ENCODE measurements at regions not wholly inside any gene's neighbourhood (a gene's known extent, or its start where the extent isn't known, plus 50 kb on each side); places are given as distances from the start of the nearest gene placed in this dataset.

DNA sequence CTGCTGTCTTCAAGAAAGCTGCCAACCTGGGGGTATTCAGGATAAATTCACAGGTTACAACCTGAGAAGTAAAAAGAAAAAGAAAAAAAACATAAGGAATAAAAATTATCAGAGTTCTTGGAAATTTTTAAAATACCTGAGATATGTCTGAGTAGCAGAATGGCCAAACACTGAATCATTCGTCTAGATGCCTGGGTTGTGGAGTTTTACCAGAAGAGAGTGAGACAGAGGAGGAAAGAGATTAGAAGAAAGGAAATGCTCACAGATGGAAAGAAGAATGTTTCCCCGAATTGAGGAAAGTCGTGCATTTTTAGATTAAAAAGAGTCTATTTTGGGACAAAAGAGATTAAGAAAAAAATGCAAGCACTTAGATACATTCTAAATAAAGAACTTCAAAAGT, 1026.7 kb downstream of the TBC1D22A start:
- no peak for DNase-seq

DNA sequence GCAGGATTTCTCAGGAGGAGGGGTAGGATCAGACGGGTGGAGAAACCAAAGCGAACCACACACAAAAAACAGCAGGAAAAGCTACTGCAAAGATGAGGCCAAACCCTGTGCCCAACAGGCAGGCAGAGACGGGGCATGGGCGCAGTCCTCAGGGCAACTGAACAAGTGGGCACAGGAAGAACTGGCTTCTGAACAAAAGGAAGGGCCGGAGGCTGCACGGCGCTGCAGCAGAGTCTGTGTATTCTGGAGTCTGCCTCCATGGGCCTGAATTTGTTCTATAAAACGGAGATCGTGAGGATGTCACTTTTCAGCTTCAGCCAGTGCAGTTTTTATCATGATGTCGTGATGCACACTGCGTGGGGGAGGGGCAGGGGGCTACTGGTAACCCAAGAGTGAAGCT, 1026.0 kb downstream of the TBC1D22A start:
- peak; percentile 15 for DNase-seq

DNA sequence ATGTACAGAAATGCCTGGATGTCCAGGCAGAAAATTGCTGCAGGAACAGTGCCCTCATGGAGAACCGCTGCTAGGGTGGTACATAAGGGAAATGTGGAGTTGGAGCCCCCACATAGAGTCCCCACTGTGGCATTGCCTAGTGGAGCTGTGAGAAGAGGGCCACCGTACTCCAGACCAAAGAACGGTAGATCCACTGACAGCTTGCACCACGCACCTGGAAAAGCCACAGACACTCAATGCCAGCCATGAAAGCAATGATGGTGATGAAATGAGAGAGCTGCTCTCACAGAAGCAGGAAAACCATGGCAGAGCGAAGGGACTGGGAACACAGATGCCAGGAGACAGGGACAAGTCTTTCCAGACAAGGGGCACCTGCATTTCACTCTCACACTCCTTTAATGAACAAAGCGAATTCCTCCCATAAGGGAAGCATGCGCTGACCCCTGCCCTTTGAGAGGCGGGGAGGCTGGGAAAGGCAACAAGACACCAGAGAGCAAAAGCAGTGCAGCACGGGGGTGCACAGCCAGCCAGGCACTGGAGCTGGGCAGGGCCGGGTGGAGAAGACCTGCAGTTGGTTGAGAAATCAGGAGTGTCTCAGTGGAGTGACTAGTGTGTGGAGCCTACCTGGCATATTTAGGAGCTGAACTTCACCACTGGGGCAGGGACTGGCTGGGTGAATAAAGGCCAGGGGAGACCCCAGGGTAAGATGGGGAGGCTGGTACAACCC, 1025.2 kb downstream of the TBC1D22A start:
- DNase-seq, result peak; percentile 33

DNA sequence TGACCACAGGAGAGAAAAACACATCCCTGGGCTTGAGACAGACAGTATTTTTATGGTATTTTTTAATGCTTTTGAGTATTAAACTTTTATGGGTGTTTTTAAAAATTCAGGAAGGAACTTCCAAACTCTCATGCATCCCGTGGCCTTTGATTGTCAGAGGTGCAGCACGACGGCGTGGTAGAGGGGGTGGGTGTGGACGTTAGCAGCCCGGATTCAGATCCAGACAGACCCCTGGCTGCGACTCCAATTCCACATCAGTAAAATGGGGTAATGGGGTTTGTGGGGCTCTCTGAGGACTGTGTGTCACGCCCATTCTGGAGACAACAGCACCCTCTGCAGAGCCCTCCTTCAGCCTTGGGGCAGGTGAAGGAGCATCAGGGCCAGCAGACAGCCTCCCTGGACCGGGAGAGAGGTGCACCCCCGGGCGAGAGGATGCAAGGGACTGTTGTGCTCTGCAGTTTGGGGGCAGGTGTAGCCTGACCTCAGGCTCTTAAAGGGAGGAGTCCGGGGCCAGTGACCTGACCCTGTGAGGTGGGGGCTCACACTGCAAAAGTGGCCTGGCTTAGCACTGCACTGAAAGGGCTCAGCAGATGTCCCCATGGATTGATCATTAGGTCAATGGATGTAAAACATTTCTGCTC, 1024.3 kb downstream of the TBC1D22A start:
- DNase-seq, result peak; percentile 45

DNA sequence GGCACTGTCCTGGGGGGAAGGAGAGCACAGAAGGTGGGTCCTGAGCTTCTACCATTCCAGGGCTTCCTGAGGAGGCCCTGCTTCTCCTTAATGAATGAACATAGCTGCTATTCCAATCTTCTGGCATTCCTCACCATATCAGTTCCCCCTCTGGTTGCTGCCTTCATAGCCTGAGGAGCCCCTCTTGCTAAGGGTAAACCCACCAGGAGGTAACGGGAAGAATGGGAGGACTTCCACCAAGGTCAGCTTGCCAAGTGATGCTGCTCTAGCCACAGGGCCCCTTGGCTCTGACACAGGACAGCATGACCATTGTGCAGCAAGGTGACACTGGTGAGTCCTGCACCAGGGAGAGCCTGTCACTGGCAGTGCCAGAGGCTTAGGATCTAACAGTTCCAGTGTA, 1022.5 kb downstream of the TBC1D22A start:
- peak; percentile 30 for DNase-seq

DNA sequence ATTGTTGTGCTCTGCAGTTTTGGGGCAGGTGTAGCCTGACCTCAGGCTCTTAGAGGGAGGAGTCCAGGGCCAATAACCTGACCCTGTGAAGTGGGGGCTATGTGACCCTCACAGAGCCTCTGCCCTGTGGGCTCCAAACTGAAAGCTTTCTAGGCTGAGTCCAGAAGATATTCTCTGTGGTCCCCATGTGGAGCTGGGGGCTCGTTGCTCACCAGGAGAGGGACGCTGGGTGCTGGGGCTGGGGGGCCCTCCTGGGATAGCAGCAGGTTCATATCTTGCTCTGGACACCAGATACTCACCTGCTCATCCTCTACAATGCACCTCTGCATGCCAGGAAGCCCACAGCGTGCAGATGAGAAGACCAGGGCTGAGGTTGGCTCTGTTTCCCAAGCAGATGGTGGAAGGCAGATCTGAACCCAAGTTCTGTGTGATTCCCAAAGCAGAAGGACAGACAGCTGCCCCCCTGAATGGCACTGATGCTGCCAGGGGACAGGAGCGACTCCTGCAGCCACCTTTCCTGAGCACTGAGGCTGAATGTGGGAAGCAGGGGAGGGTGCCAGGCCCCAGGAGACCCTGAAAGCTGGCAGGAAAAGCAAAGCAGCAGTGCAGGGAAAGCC, 1022.0 kb downstream of the TBC1D22A start:
- DNase-seq, result peak; percentile 30

DNA sequence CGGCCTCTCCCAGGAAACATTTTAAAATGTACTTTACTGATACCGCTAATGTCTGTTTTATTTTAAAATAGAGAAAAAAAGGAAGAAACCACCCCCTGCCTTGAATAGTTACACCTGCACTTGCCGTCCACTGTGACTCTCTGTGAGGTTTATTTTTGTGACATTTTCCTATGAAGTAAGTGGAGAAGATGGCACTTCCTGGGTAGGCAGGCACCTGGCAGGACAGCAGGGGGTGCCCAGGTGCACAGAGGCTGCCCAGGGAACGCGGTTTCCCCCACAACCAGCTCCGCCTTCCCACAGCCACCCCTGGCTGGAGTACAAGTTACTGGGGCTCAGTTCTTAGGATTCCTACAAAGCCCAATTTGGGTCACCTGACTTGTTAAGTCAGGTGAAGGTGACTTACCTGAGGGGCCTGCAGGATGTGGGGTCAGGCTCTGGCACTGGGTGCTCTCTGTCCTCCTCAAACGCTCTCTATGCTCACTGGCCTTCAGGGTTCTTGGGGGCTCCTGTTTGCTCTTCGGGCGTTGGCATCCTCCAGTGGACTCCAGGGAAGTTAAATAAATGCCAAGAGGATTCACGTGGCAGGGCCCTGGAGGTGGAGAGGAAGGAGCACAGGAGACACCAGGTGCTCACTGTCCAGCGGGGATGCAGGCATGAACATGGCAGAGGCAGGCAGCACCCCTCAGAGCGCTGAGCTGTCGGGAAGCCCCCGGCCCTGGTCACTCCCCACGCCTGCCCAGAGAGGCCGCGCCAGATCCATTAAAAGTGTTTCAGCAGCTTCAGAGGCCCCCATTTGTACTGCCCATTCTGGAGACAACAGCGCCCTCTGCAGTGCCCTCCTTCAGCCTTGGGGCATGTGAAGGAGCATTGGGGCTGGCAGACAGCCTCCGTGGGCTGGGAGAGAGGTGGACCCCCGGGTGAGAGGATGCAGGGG, 1021.2 kb downstream of the TBC1D22A start:
- peak; percentile 42 for DNase-seq

DNA sequence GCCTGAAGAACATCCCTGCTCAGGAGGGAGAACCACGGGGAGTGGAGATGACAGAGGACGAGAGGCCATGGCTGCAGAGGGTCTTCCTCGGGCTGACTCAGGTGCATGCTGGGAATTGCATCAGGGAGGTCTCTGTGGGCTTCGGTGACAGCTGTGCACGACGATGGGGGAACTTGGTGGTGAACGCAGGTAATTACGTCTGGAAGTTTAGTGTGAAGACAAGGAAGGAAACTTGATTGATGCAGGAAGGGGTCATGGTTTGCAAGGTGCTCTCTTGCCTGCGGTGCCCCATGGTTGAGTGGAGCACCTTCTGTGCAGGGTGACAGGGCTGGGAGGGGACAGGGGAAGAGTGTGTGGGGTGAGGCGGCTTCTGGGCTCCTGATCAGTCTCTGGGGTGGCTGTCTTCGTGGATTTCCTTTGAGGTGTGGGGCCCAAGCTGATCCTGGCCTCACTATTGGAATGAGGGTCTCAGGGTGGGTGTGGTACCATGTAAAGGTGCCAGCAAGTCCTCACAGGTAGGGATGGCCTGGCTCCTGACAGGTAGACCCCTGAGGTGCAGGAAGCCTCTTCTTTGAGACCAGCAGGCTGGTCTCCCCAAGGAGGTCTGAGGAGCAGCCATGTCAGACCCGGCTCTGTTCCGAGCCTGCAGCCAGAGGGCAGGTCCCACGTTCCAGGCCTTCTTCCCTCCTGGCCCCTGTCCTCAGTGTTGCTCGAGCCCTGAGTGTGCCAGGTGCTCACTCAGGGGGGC, 1020.1 kb downstream of the TBC1D22A start:
- DNase-seq, result peak; percentile 26

DNA sequence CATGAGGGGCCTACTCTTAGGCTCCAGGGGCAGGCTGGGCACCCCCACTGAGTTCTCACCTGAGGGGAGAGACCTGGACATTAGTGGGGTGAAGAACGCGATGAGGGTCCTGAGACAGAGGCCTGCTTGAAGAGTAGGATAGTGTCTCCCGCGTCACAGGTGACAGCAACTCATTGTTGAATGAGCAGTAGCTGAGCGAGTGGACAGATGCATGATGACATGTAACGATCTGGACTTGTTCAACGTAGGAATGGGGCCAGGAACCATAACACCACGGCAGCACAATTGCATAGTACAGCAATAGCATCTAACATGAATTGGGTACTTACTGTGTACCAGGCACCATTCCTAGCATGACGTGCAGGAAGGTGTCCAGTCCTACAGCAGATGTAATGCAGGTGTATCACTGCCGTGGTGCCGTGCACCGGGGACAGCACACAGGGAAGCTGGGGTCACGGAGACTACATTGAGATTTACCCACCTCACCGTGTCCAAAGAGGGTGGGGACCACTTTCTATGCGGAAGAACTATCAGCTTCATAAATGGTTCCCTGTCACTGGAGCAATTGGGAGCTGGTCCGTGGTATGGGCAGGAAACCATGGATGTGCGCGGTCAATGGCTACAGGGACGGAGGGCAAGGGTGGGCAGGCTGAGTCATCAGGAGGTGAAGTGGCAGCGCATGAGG, 1019.1 kb downstream of the TBC1D22A start:
- DNase-seq, result peak; percentile 17

DNA sequence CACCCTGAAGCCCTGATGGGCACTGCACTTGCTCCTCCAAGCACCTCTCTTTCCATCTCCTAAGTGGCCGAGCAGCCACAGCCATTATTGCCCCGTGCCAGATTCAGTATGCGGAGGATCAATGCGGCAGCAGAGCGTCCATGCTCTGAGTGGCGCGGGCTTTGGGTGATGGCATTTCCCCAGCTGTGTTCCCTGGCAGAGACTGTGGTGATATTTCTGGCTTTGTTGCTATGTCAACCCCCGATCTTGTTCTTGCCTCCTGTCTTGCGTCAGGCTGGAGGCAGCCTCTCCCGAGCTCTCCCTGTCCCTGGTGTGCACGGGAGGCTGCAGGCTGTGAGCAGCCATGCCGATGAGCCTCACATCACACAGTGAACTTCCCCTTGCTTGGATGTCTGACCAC, 1018.6 kb downstream of the TBC1D22A start:
- DNase-seq, result no peak

DNA sequence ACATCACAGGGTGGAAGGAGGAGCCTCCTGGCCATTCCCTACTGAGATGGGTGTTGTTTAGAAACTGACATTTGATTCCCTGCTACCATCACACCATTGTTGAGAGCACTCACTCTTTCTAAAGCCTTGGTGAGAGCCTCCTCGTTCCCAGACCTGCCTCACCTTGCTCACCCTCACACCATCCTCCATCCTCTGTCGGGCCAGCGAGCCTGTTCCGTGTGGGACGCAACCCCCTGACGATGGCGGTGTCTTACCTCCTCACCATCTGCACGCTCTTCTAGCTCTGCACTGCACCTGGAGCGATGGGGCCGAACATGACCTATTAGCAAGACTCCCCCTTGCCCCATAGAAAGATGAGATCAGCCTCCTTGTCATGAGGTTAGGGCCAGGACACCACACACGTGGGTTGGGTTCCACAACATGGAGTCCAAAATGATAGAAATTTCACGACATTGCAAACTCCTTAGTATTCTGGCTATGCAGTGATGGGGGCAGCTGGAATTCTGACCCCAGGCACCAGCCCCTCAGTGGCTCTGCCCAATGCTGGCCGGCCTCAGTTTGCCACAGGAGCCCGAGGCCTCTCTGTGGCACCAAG, 1017.9 kb downstream of the TBC1D22A start:
- no peak for DNase-seq

DNA sequence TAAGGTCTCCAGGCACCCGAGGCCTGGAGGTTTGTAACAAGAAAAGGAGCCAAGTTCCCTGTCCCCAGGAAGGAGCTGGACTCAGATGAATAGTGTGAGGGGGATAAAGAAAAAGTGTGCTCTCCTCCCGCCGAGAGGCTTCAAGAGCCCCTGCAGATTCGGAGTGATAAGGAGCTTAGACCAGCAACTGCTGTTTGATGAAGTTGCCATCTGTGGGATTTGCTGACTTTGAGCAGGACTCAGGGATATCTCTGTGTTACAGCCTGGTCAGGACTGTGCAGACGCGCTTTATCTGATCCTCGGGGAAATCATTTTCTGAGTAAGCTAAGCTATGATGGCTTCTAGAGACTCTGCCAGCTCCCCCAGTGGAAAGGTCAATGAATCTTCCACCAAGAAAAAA, 1017.0 kb downstream of the TBC1D22A start:
- DNase-seq, result no peak

DNA sequence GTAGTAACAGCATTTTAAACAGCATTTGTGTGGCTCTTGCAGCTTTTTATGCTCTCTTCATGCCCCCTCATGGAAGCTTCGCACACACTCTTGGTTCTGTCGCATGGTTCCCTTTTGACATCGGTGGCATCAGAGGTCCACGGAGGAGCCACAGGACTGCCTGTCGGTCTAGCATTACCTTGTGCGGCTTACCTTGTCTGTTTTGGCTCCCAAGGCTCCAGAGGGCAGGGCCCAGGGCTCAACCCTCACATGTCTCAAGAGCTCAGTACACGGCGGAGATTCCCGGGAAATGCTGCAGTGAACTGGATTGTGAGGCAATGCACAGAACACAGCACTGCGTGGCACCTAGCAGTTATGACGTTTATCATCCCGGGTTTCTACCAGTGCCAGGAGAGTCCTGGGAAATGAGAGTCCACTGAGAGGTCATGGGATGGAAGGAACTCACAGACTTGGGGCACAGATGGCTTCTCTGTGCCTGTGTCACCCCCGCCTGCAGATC, 1015.8 kb downstream of the TBC1D22A start:
- DNase-seq, result no peak

DNA sequence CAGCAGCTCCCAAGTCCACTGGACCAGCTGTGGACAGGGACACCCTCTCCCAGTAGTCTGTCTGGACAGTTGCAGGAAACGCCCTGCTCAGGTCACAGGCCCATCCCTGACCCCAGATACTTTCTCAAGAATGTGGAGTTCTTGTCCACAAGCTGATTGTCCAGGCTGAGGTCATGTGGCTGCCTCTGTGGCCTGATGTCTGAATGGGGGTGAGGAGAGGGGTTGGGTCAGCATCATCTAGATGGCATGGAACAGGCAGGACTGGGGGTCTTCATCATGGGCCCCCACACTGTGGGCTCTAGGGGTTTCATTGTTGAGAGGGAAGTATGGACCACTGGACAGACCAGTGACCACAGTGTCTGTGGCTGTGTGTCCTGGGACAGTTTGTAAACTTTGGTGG, 1015.0 kb downstream of the TBC1D22A start:
- DNase-seq, result no peak

DNA sequence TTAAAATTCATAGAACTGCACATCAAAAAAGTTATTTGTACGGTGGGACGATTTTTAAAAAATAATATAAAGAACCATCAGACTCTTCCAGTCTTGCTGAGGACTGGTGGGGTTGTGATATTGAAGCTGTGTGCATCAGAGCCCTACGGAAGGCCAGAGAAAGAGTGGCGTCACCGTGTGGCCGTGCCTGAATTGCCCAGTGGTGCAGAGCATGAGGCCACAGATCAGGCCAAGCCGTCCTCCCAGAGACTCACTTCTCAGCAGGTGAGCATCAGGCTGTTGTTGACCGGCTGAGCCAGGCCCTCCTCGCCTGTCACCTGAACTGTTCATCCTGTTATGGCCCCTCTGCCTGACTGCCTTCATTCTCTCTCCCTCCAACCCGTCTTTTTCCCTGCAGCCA, 1013.9 kb downstream of the TBC1D22A start:
- DNase-seq, result no peak

DNA sequence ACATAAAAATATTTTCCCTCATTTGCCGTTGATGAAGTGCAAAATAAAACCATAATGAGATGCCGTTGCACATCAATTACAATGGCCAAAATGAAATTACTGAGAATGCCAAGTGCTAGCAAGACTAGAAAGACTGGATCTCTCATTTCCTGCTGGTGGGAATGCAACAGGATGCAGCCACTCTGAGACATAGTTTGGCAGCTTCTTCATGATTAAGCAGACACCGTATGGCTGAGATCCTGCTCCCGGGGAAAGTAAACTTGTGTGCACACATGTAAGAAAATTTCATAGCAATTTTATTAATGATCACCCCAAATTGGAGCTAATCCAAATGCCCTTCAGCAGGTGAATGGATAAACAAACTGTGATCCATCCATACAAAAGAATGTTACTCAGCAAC, 1013.2 kb downstream of the TBC1D22A start:
- no peak for DNase-seq

DNA sequence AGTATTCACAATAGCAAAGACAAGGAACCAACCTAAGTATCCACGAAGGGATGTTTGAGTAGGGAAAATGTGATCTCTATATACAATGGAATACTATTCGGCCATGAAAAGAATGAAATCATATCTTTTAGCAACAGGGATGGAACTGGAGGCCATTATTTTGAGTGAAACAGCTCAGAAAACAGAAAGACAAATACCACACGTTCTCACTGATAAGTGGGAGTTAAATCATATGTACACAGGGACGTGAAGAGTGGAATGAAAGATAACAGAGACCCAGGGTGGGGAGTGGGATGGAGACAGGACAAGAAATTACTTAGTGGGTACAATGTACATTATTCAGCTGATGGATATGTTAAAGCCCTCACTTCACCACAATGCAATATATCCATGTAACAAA, 1012.7 kb downstream of the TBC1D22A start:
- no peak for DNase-seq

DNA sequence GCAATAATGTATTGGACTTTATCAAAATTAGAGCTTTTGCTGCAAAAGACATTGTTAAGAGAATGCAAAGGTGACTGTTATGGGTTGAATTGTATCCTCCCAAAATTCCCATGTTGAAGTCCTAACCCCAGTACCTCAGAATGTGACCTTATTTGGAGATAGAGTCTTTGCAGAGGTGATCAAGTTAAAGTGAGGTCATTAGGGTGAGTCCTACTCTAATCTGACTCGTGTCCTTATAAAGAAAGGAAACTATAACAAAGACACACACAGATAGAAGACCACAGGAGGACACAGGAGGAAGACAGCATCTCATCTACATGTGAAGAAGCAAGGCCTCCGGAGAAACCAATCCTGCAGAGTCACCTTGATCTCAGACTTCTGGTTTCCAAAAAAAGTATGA, 1011.2 kb downstream of the TBC1D22A start:
- DNase-seq, result no peak

DNA sequence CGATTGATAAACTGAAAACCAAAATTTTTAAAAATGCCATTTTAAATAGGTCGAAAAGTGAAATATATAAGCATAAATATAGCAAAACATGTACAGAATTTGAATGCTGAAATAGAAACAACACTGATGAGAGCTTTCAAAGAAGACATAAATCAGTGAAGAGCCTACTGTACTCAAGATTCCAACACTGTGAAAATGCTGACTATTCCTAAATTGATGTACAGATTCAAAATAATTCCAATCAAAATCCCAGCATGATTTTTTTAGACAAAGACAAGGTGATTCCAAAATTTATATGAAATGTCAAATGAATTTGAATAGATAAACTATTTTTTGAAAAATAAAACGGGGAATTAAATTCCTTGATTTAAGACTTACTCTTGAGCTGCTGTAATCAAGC, 1010.4 kb downstream of the TBC1D22A start:
- DNase-seq, result no peak

DNA sequence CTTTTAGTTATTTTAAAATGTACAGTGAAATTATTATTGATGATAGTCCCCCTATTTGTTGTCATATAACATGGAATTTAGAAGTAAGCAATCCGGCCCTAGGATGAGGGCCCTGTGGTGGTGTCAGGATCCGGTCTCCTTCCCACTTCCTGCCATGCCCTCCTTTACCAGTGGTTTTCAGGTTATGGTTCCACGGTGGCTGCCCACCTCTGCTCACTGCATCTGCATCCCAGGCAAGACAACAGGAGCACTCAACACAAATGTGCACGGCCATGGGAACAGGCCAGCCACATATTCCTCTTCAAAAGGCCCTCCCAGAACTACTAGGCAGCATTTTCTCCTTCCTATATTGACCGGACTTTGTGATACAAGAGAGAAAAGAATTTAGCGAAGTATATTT, 1007.2 kb downstream of the TBC1D22A start:
- no peak for DNase-seq

DNA sequence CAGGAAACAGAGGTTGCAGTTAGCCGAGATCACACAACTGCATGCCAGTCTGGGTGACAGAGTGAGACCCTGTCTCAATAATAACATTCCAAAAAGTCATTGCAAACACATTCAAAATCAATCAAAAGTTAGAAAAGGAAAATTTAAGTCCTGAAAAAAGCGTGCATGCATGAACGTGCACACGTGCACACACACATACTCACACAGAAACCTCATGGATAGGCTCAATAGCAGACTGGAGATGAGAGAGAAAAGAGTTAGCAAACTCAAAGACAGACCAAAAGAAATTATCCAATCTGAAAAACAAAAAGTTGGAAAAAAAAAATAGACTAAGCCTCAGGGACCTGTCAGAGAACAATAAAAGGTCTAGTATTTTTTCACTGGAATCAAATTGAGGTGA, 1005.6 kb downstream of the TBC1D22A start:
- DNase-seq, result no peak
